ENCODE measurements at regions not wholly inside any gene's neighbourhood (a gene's known extent, or its start where the extent isn't known, plus 50 kb on each side); places are given as distances from the start of the nearest gene placed in this dataset.

- Histone ChIP-seq H3K4me1 (ENCODE audit: control insufficient read depth, extremely low read depth, insufficient read depth, low read length) (no peaks in the 10 kb centered on the region), H3K4me3 (ENCODE audit: control insufficient read depth in 2 of 3, extremely low read depth in 1 of 3, insufficient read depth in 2 of 3, low read depth in 1 of 3, low read length in 3 of 3) (no peak overlapping the region), H3K79me2 (ENCODE audit: control insufficient read depth, insufficient read depth, low read length) (no peaks in the 10 kb centered on the region), H2AFZ (ENCODE audit: control insufficient read depth, low read length) (no peak overlapping the region), H4K20me1 (ENCODE audit: control insufficient read depth, extremely low read depth, insufficient read depth, low read length) (no peaks in the 10 kb centered on the region), H3K9me1 (ENCODE audit: control insufficient read depth, extremely low read depth, insufficient read depth, low read length) (no peaks in the 10 kb centered on the region), H3K9ac (ENCODE audit: control insufficient read depth, extremely low read depth, insufficient read depth, low read length) (no peak overlapping the region), H3K36me3 (ENCODE audit: control insufficient read depth in 2 of 2, extremely low read depth in 1 of 2, insufficient read depth in 2 of 2, low read length in 2 of 2) (no peaks in the 10 kb centered on the region), H3K27me3 (ENCODE audit: control insufficient read depth, extremely low read depth, insufficient read depth, low read length) (no peaks in the 10 kb centered on the region), H3K4me2 (ENCODE audit: control insufficient read depth, extremely low read depth, insufficient read depth, low read depth, low read length) (no peak overlapping the region), H3K9me3 (ENCODE audit: control insufficient read depth, low read depth, low read length) (no peaks in the 10 kb centered on the region), H3K27ac (ENCODE audit: control insufficient read depth, insufficient read depth, low read length) (no peak overlapping the region)
- TF ChIP-seq EZH2 (IDR thresholded peaks at IDR 0.05; ENCODE audit: low read length): no peak
- TF ChIP-seq, protein P1, sequence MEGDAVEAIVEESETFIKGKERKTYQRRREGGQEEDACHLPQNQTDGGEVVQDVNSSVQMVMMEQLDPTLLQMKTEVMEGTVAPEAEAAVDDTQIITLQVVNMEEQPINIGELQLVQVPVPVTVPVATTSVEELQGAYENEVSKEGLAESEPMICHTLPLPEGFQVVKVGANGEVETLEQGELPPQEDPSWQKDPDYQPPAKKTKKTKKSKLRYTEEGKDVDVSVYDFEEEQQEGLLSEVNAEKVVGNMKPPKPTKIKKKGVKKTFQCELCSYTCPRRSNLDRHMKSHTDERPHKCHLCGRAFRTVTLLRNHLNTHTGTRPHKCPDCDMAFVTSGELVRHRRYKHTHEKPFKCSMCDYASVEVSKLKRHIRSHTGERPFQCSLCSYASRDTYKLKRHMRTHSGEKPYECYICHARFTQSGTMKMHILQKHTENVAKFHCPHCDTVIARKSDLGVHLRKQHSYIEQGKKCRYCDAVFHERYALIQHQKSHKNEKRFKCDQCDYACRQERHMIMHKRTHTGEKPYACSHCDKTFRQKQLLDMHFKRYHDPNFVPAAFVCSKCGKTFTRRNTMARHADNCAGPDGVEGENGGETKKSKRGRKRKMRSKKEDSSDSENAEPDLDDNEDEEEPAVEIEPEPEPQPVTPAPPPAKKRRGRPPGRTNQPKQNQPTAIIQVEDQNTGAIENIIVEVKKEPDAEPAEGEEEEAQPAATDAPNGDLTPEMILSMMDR (optimal IDR thresholded peaks at IDR 0.05 in 1 of 3, IDR thresholded peaks at IDR 0.05 in 1 of 3, conservative IDR thresholded peaks at IDR 0.05 in 1 of 3; ENCODE audit: extremely low read depth in 1 of 3, insufficient read depth in 2 of 3, low read length in 3 of 3): no peak
- FAIRE-seq (no peak), DNase-seq (ENCODE audit: low read depth, low spot score) (no peak)
- dilution Hi-C loops (cut with MboI; ENCODE audit: extremely low pct_ligation_motif_present, low sequenced_read_pairs): no loop called here
Measured at GRCh38 chr13:42379241-42379640, 107.3 kb downstream of the AKAP11 start.

DNA sequence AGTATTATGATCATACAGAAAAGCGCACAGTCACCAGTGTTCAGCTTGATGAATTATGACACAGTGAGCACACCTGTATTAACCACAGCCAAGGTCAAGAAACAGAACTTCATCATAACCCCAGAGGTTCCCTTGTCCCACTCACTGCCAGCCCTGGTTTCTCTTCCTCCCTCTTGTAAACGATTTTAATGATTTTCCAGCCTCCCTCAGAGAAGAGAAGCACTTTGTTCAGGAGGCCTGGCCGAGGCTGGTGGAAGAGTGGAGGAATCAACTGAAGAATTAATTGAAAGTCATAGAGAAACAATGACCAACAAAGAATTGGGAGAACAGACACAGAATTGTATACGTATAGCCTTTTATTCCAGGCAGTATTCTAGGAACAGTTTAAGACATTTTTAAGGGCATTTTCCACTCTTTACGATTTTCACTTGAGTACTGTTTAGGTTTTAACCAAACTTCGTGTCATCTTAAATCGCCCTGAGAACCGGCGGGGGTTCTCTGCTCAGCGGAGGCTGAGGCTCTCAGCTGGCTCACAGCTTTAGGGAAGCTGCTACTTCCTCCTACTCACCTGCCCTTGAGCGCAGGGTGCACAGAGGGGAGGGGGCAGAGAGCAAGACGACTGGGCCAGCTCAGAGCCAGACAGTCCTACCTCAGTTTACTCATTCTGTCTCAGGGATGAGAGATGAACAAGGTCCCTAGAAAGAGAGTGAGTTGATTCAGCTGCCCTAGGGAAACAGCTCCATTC, 108.6 kb downstream of the AKAP11 start:
- H3K4me1 ChIP-seq (ENCODE audit: control insufficient read depth, extremely low read depth, insufficient read depth, low read length): no peaks in the 10 kb centered on the region
- no peaks in the 10 kb centered on the region for H3K9me3 ChIP-seq (ENCODE audit: control insufficient read depth, low read depth, low read length)
- H3K36me3 ChIP-seq (ENCODE audit: control insufficient read depth in 2 of 2, extremely low read depth in 1 of 2, insufficient read depth in 2 of 2, low read length in 2 of 2): no peaks in the 10 kb centered on the region
- no peaks in the 10 kb centered on the region for H3K9me1 ChIP-seq (ENCODE audit: control insufficient read depth, extremely low read depth, insufficient read depth, low read length)
- H3K9ac ChIP-seq (ENCODE audit: control insufficient read depth, extremely low read depth, insufficient read depth, low read length): no peak overlapping the region
- H3K27me3 ChIP-seq (ENCODE audit: control insufficient read depth, extremely low read depth, insufficient read depth, low read length): no peaks in the 10 kb centered on the region
- dilution Hi-C loops (cut with MboI; ENCODE audit: extremely low pct_ligation_motif_present, low sequenced_read_pairs): no loop called here
- no peak overlapping the region for H3K27ac ChIP-seq (ENCODE audit: control insufficient read depth, insufficient read depth, low read length)
- H3K4me2 ChIP-seq (ENCODE audit: control insufficient read depth, extremely low read depth, insufficient read depth, low read depth, low read length): no peak overlapping the region
- no peak for FAIRE-seq
- TF ChIP-seq, protein P1 (optimal IDR thresholded peaks at IDR 0.05 in 1 of 3, IDR thresholded peaks at IDR 0.05 in 1 of 3, conservative IDR thresholded peaks at IDR 0.05 in 1 of 3; ENCODE audit: extremely low read depth in 1 of 3, insufficient read depth in 2 of 3, low read length in 3 of 3): no peak
- TF ChIP-seq EZH2 (IDR thresholded peaks at IDR 0.05; ENCODE audit: low read length): no peak
- H3K79me2 ChIP-seq (ENCODE audit: control insufficient read depth, insufficient read depth, low read length): no peaks in the 10 kb centered on the region
- no peak for DNase-seq (ENCODE audit: low read depth, low spot score)
- H2AFZ ChIP-seq (ENCODE audit: control insufficient read depth, low read length): no peak overlapping the region
- no peak overlapping the region for H3K4me3 ChIP-seq (ENCODE audit: control insufficient read depth in 2 of 3, extremely low read depth in 1 of 3, insufficient read depth in 2 of 3, low read depth in 1 of 3, low read length in 3 of 3)
- H4K20me1 ChIP-seq (ENCODE audit: control insufficient read depth, extremely low read depth, insufficient read depth, low read length): no peaks in the 10 kb centered on the region

Measured in keratinocyte (primary cell).